H1 (cell line): ENCODE measurements at regions not wholly inside any gene's neighbourhood (a gene's known extent, or its start where the extent isn't known, plus 50 kb on each side); places are given as distances from the start of the nearest gene placed in this dataset.

Source experiments
- FOSL1 ChIP-seq: IDR thresholded peaks from 2 replicates; pipeline ENCODE4 v1.6.1; 2011; ENCODE audit warnings: mild to moderate bottlenecking, low read depth, low read length, moderate library complexity; ENCODE audit not compliant: insufficient read depth
- JUN ChIP-seq: IDR thresholded peaks from 2 replicates; pipeline ENCODE4 v1.6.1; 2011; ENCODE audit warnings: low read depth, mild to moderate bottlenecking, improper control_type of control experiment, low read length
- RBBP5 ChIP-seq: IDR thresholded peaks from 2 replicates; pipeline ENCODE4 v1.7.1; 2012; ENCODE audit warnings: low read depth, mild to moderate bottlenecking, inconsistent platforms, low read length, moderate library complexity, borderline replicate concordance
- YY1 ChIP-seq: IDR thresholded peaks from 2 replicates; pipeline ENCODE4 v1.6.1; 2011; ENCODE audit warnings: low read depth, mild to moderate bottlenecking, low read length
- TF ChIP-seq, protein P1 (sequence below), 3 experiments: IDR thresholded peaks; 1 replicate in 2 of 3; 2 replicates in 1 of 3; pipeline versions ENCODE4 v1.5.1 to v1.6.1; 2011; ENCODE audit warnings: low read length in 3 of 3, mild to moderate bottlenecking in 3 of 3, inconsistent platforms in 2 of 3, low read depth in 1 of 3, moderate library complexity in 1 of 3; ENCODE audit not compliant: insufficient read depth in 1 of 3; ENCODE audit errors: control extremely low read depth in 1 of 3

DNA sequence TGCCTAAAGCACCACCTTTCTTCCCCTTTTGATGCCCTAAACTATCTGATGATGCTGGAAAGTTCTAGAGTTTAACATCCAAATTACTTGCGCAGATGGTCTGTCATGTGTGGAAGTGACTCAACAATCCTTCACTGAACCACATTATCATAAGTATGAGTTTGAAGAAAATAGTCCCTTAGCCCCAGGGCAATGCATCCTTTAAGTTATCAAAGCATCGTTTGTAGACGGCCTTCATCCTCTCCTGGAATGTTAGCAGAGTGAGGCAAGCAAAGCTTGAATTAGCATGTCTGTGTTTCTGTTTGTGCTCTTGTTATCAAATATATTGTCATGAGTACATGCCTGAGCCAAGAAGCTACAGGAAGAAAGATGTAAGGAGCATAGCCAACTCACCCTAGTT lies 570.9 kb downstream of the MID1IP1 start:
- TF ChIP-seq YY1 (no peak), FOSL1 (no peak), RBBP5 (no peak), JUN (no peak)
- TF ChIP-seq, protein P1, sequence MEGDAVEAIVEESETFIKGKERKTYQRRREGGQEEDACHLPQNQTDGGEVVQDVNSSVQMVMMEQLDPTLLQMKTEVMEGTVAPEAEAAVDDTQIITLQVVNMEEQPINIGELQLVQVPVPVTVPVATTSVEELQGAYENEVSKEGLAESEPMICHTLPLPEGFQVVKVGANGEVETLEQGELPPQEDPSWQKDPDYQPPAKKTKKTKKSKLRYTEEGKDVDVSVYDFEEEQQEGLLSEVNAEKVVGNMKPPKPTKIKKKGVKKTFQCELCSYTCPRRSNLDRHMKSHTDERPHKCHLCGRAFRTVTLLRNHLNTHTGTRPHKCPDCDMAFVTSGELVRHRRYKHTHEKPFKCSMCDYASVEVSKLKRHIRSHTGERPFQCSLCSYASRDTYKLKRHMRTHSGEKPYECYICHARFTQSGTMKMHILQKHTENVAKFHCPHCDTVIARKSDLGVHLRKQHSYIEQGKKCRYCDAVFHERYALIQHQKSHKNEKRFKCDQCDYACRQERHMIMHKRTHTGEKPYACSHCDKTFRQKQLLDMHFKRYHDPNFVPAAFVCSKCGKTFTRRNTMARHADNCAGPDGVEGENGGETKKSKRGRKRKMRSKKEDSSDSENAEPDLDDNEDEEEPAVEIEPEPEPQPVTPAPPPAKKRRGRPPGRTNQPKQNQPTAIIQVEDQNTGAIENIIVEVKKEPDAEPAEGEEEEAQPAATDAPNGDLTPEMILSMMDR (IDR thresholded peaks at IDR 0.05; ENCODE audit: control extremely low read depth in 1 of 3, insufficient read depth in 1 of 3, low read depth in 1 of 3, low read length in 3 of 3): no peak
